T47D (cell line): ENCODE measurements at regions not wholly inside any gene's neighbourhood (a gene's known extent, or its start where the extent isn't known, plus 50 kb on each side); places are given as distances from the start of the nearest gene placed in this dataset.
"Not testable (repeated sequence)": the region's sequence is repeated elsewhere in the genome, so short reads cannot be mapped to it uniquely, and the experiment has no call there.

Experiments used
- DNase-seq, 2 experiments: peaks; one replicate each; pipeline versions ENCODE4 v3.0.0 to v3.0.0-alpha.2; 2011 to 2012; ENCODE audit warnings: low read depth in 1 of 2, low spot score in 1 of 2
- JUND ChIP-seq: IDR thresholded peaks from 2 replicates; pipeline ENCODE4 v1.6.1; 2012; ENCODE audit warnings: low read depth
- in situ Hi-C: cut with HindIII; loops from 2 replicates; pipeline ENCODE4 v1.10.0; 2016; ENCODE audit warnings: low sequenced_read_pairs, low pct_unique_long_range_greater_than_20kb

- DNase-seq = no peak
- no peak for TF ChIP-seq JUND
- in situ Hi-C loops = no loop called here
These were observed 452.5 kb downstream of the TMEM38B start for GRCh38 chr9:106146886-106147285.

GRCh38 chr9:106149956-106150355 is 455.6 kb downstream of the TMEM38B start:
- in situ Hi-C loops = no loop called here
- no peak; the same call in 1 of the 2 replicates for TF ChIP-seq JUND
- DNase-seq = peak; percentile 42 to 92

- TF ChIP-seq JUND = no peak
- no peak for DNase-seq
- in situ Hi-C loops = no loop called here
These were observed 462.1 kb downstream of the TMEM38B start for GRCh38 chr9:106156465-106156864.

- in situ Hi-C loops = no loop called here
- no peak for DNase-seq
- no peak for TF ChIP-seq JUND
These were observed 477.9 kb downstream of the TMEM38B start for GRCh38 chr9:106172265-106172664.

- TF ChIP-seq JUND = no peak
- in situ Hi-C loops = no loop called here
- no peak for DNase-seq
These were observed 480.0 kb downstream of the TMEM38B start for GRCh38 chr9:106174346-106174745.

- in situ Hi-C loops = no loop called here
- no peak for TF ChIP-seq JUND
- DNase-seq = no peak
These were observed 482.9 kb downstream of the TMEM38B start for GRCh38 chr9:106177216-106177615.

GRCh38 chr9:106179191-106179590 is 484.9 kb downstream of the TMEM38B start:
- peak in 1 of 2 experiments; percentile 59 for DNase-seq
- TF ChIP-seq JUND = no peak
- in situ Hi-C loops = no loop called here

- in situ Hi-C loops, DNase-seq: not testable (repeated sequence)
These were observed 509.6 kb downstream of the TMEM38B start for GRCh38 chr9:106203815-106204516.

- DNase-seq = no peak
- no peak for TF ChIP-seq JUND
- in situ Hi-C loops = no loop called here
These were observed 513.0 kb downstream of the TMEM38B start for GRCh38 chr9:106207298-106207697.

GRCh38 chr9:106218427-106218826 is 524.1 kb downstream of the TMEM38B start:
- DNase-seq = no peak
- no peak for TF ChIP-seq JUND
- in situ Hi-C loops = no loop called here

GRCh38 chr9:106218854-106219253 is 524.5 kb downstream of the TMEM38B start:
- no peak for TF ChIP-seq JUND
- DNase-seq = no peak
- in situ Hi-C loops = no loop called here

GRCh38 chr9:106220415-106220814 is 526.1 kb downstream of the TMEM38B start:
- TF ChIP-seq JUND = no peak
- in situ Hi-C loops = no loop called here
- no peak for DNase-seq

GRCh38 chr9:106228861-106229260 is 534.5 kb downstream of the TMEM38B start:
- no peak for TF ChIP-seq JUND
- in situ Hi-C loops = no loop called here
- DNase-seq = no peak

GRCh38 chr9:106233116-106233515 is 538.8 kb downstream of the TMEM38B start:
- in situ Hi-C loops = no loop called here
- DNase-seq = no peak
- TF ChIP-seq JUND = no peak

- DNase-seq, in situ Hi-C loops: not testable (repeated sequence)
These were observed 566.6 kb downstream of the TMEM38B start for GRCh38 chr9:106260908-106261307.
